ENCODE measurements at regions not wholly inside any gene's neighbourhood (a gene's known extent, or its start where the extent isn't known, plus 50 kb on each side); places are given as distances from the start of the nearest gene placed in this dataset.

DNA sequence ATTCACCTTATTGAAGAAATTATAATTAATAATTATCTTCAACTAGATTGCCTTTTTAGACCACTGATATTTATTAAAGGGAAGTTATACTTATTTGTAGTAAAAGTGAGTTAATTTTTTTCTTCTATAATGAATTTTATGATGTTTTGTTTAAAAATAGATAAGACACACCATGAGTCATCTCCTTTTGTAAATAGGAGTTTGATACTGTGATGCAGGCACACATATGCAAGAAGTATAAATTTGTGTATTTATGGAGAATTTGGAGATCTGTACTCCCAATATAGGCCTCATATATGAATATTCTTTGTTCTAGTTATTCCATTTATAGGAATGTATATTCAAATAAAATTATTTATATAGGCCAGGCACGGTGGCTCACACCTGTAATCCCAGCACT is 703.5 kb upstream of the CHAC2 start:
- H3K4me3 ChIP-seq = no peak overlapping the region
- ATAC-seq (no peak), DNase-seq (no peak)
- TF ChIP-seq, protein P1, sequence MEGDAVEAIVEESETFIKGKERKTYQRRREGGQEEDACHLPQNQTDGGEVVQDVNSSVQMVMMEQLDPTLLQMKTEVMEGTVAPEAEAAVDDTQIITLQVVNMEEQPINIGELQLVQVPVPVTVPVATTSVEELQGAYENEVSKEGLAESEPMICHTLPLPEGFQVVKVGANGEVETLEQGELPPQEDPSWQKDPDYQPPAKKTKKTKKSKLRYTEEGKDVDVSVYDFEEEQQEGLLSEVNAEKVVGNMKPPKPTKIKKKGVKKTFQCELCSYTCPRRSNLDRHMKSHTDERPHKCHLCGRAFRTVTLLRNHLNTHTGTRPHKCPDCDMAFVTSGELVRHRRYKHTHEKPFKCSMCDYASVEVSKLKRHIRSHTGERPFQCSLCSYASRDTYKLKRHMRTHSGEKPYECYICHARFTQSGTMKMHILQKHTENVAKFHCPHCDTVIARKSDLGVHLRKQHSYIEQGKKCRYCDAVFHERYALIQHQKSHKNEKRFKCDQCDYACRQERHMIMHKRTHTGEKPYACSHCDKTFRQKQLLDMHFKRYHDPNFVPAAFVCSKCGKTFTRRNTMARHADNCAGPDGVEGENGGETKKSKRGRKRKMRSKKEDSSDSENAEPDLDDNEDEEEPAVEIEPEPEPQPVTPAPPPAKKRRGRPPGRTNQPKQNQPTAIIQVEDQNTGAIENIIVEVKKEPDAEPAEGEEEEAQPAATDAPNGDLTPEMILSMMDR (IDR thresholded peaks at IDR 0.05) = no peak
- no peak for TF ChIP-seq POLR2A (IDR thresholded peaks at IDR 0.05)
- intact Hi-C loops (cut with DNase I) = no loop called here
- H3K4me1 ChIP-seq = no peaks in the 10 kb centered on the region
- 50% methylated on average over 1 of the region's 1 CpG for WGBS (ENCODE audit: insufficient coverage, low coverage, low lambda C conversion rate, missing lambda C conversion rate)
- H3K36me3 ChIP-seq = no peaks in the 10 kb centered on the region
- H3K27me3 ChIP-seq = no peaks in the 10 kb centered on the region
- H3K9me3 ChIP-seq = no peaks in the 10 kb centered on the region
- no peak overlapping the region for H3K27ac ChIP-seq

DNA sequence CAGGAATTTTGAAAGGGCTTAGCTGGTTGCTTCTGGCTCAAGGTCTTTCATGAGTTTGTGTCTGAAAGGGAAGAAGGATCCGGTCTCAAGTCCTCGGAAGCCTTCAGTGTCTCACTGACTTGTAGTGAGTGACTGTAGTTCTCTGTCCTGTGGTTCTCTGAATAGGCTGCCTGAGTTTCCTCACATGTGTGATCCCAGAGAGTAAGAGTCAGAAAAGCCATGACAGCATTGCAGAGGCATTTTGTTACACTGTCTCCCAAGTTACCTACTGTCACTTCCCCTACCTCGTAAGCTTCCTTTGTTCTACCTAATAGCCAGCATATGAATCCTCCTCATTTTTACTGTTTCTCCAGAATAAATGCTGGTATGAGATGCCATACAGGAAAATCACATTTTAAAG is 709.1 kb upstream of the CHAC2 start:
- TF ChIP-seq, protein P1 (IDR thresholded peaks at IDR 0.05) = no peak
- TF ChIP-seq POLR2A (IDR thresholded peaks at IDR 0.05) = no peak
- Histone ChIP-seq H3K4me1 (no peaks in the 10 kb centered on the region), H3K27me3 (no peaks in the 10 kb centered on the region), H3K4me3 (no peak overlapping the region), H3K27ac (no peak overlapping the region), H3K9me3 (no peaks in the 10 kb centered on the region), H3K36me3 (no peaks in the 10 kb centered on the region)
- DNase-seq (no peak), ATAC-seq (no peak)
- intact Hi-C loops (cut with DNase I) = no loop called here
- WGBS (ENCODE audit: insufficient coverage, low coverage, low lambda C conversion rate, missing lambda C conversion rate) = 74% methylated on average over 3 of the region's 3 CpGs

DNA sequence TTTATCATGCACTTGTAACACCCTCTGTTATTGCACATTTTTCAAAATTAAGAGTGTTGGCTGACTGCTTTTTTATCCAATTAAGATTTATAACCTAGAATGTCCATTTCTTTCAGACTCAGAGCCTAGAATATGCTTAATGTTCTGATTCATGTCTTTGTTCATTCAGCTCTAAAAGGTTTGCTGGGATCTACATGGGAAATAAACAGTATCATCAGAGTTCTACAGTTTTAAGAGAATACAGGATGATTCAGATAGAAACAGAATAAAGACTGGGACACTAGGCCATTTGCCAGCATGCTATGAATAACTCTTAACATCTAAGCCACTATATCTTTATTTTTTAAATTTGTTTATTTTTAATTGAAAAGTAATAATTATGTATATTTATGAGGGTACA is 713.7 kb upstream of the CHAC2 start:
- no peak for ATAC-seq
- no peaks in the 10 kb centered on the region for H3K9me3 ChIP-seq
- no peaks in the 10 kb centered on the region for H3K36me3 ChIP-seq
- intact Hi-C loops (cut with DNase I) = no loop called here
- DNase-seq = no peak
- H3K27me3 ChIP-seq = no peaks in the 10 kb centered on the region
- no peak for TF ChIP-seq POLR2A (IDR thresholded peaks at IDR 0.05)
- TF ChIP-seq, protein P1 (IDR thresholded peaks at IDR 0.05) = no peak
- H3K4me3 ChIP-seq = no peak overlapping the region
- H3K27ac ChIP-seq = no peak overlapping the region
- H3K4me1 ChIP-seq = no peaks in the 10 kb centered on the region

DNA sequence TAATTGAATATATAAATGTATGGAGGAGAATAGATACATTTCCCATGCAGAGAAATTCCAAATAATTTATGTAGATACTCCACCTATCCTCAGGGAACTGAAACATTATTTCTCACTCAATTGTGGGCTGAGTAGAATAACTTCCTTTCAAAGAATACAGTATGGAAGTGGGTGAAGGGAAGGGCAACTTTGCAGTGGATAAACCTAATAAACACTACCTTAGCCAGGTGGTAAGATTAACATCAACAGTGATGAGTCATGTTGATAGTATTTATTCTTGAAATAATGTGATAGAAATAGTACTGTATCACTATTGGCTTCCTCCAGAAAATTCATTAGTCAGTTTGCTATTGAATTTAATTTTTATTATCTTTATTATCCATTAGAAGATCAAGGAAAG is 716.4 kb upstream of the CHAC2 start:
- Histone ChIP-seq H3K27ac (no peak overlapping the region), H3K36me3 (no peaks in the 10 kb centered on the region), H3K4me1 (no peaks in the 10 kb centered on the region), H3K27me3 (no peaks in the 10 kb centered on the region), H3K4me3 (no peak overlapping the region), H3K9me3 (no peaks in the 10 kb centered on the region)
- ATAC-seq = no peak
- no peak for DNase-seq
- intact Hi-C loops (cut with DNase I) = no loop called here
- TF ChIP-seq, protein P1 (IDR thresholded peaks at IDR 0.05) = no peak
- no peak for TF ChIP-seq POLR2A (IDR thresholded peaks at IDR 0.05)

DNA sequence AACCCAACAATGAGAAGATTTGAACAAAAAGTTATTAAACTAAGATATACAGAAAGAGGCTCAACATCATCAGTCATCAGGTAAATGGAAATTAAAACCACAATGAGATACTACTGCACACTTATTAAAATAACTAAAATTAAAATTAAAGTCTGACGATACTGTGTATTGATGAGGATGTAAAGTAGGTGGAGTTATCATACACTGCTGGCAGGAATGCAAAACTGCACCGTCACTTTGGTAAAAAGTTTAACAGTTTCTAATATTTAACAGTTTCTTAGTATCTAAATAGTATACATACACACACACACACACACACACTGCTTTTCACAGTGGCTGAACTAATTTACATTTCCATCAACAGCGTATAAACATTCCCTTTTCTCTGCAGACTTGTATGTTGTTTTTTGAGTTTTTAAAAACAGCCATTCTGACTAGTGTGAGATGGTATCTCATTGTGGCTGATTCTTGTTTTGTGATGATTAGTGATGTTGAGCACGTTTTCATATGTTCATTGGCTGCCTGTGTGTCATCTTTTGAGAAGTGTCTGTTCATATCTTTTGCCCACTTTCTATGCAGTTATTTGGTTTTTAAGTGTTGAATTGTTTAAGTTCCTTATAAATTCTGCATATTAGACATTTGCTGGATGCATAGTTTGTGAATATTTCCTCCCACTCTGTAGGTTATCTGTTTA is 726.9 kb upstream of the CHAC2 start:
- H3K36me3 ChIP-seq = no peaks in the 10 kb centered on the region
- no peaks in the 10 kb centered on the region for H3K9me3 ChIP-seq
- TF ChIP-seq POLR2A (IDR thresholded peaks at IDR 0.05) = no peak
- TF ChIP-seq, protein P1 (IDR thresholded peaks at IDR 0.05) = no peak
- intact Hi-C loops (cut with DNase I) = no loop called here
- H3K4me3 ChIP-seq = no peak overlapping the region
- WGBS (ENCODE audit: insufficient coverage, low coverage, low lambda C conversion rate, missing lambda C conversion rate) = 55% methylated on average over 4 of the region's 4 CpGs
- no peaks in the 10 kb centered on the region for H3K27me3 ChIP-seq
- no peaks in the 10 kb centered on the region for H3K4me1 ChIP-seq
- no peak for ATAC-seq
- H3K27ac ChIP-seq = no peak overlapping the region
- DNase-seq = no peak

Measured in right lobe of liver (tissue), 6 donors.